ENCODE measurements at regions not wholly inside any gene's neighbourhood (a gene's known extent, or its start where the extent isn't known, plus 50 kb on each side); places are given as distances from the start of the nearest gene placed in this dataset.

DNA sequence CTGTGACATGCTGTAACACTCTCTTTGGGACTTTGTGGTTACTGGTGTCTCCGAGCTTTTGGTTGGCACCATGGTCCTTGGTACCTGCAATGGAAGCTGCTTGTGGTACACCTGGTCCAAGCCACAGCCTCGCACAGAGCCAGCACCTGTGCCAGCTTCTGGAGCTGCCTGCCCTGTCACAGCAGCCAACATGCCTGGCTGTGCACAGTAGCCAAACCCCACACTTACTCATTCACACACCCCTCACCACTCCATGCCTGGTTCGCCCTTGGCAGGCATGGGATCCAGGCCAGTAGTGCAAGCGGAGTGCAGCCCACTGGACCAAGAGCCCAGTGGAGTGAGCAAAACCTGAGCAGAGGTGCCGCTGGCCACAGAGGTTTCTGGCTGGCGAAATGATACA, 459.9 kb downstream of the TBC1D32 start:
- H3K36me3 ChIP-seq (ENCODE audit: control insufficient read depth in 2 of 2, insufficient read depth in 1 of 2, low read length in 2 of 2) = no peaks in the 10 kb centered on the region
- TF ChIP-seq ZNF169 (tag by site-specific recombination; IDR thresholded peaks at IDR 0.05) = no peak
- no peak for TF ChIP-seq ZFP41 (tag by site-specific recombination; IDR thresholded peaks at IDR 0.05; ENCODE audit: borderline replicate concordance)
- no peak for TF ChIP-seq ZNF37A (tag by site-specific recombination; IDR thresholded peaks at IDR 0.05)
- no peak for TF ChIP-seq ZNF530 (tag by site-specific recombination; IDR thresholded peaks at IDR 0.05; ENCODE audit: low read depth)
- TF ChIP-seq ZNF292 (tag by site-specific recombination; IDR thresholded peaks at IDR 0.05; ENCODE audit: borderline replicate concordance, low read depth) = no peak
- TF ChIP-seq, protein P1, sequence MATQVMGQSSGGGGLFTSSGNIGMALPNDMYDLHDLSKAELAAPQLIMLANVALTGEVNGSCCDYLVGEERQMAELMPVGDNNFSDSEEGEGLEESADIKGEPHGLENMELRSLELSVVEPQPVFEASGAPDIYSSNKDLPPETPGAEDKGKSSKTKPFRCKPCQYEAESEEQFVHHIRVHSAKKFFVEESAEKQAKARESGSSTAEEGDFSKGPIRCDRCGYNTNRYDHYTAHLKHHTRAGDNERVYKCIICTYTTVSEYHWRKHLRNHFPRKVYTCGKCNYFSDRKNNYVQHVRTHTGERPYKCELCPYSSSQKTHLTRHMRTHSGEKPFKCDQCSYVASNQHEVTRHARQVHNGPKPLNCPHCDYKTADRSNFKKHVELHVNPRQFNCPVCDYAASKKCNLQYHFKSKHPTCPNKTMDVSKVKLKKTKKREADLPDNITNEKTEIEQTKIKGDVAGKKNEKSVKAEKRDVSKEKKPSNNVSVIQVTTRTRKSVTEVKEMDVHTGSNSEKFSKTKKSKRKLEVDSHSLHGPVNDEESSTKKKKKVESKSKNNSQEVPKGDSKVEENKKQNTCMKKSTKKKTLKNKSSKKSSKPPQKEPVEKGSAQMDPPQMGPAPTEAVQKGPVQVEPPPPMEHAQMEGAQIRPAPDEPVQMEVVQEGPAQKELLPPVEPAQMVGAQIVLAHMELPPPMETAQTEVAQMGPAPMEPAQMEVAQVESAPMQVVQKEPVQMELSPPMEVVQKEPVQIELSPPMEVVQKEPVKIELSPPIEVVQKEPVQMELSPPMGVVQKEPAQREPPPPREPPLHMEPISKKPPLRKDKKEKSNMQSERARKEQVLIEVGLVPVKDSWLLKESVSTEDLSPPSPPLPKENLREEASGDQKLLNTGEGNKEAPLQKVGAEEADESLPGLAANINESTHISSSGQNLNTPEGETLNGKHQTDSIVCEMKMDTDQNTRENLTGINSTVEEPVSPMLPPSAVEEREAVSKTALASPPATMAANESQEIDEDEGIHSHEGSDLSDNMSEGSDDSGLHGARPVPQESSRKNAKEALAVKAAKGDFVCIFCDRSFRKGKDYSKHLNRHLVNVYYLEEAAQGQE (tag by site-specific recombination; IDR thresholded peaks at IDR 0.05) = no peak
- no peak for TF ChIP-seq ZNF335 (tag by site-specific recombination; conservative IDR thresholded peaks at IDR 0.05)
- TF ChIP-seq ZEB2 (tag by site-specific recombination; IDR thresholded peaks at IDR 0.05) = no peak
- TF ChIP-seq, protein P2, sequence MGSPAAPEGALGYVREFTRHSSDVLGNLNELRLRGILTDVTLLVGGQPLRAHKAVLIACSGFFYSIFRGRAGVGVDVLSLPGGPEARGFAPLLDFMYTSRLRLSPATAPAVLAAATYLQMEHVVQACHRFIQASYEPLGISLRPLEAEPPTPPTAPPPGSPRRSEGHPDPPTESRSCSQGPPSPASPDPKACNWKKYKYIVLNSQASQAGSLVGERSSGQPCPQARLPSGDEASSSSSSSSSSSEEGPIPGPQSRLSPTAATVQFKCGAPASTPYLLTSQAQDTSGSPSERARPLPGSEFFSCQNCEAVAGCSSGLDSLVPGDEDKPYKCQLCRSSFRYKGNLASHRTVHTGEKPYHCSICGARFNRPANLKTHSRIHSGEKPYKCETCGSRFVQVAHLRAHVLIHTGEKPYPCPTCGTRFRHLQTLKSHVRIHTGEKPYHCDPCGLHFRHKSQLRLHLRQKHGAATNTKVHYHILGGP (tag by site-specific recombination; IDR thresholded peaks at IDR 0.05) = no peak
- no peak for TF ChIP-seq ZNF670 (tag by site-specific recombination; IDR thresholded peaks at IDR 0.05; ENCODE audit: low read depth)
- TF ChIP-seq ZNF132 (tag by site-specific recombination; IDR thresholded peaks at IDR 0.05; ENCODE audit: borderline replicate concordance) = no peak
- TF ChIP-seq ZNF266 (tag by site-specific recombination; IDR thresholded peaks at IDR 0.05; ENCODE audit: low read depth) = no peak
- TF ChIP-seq, protein P3, sequence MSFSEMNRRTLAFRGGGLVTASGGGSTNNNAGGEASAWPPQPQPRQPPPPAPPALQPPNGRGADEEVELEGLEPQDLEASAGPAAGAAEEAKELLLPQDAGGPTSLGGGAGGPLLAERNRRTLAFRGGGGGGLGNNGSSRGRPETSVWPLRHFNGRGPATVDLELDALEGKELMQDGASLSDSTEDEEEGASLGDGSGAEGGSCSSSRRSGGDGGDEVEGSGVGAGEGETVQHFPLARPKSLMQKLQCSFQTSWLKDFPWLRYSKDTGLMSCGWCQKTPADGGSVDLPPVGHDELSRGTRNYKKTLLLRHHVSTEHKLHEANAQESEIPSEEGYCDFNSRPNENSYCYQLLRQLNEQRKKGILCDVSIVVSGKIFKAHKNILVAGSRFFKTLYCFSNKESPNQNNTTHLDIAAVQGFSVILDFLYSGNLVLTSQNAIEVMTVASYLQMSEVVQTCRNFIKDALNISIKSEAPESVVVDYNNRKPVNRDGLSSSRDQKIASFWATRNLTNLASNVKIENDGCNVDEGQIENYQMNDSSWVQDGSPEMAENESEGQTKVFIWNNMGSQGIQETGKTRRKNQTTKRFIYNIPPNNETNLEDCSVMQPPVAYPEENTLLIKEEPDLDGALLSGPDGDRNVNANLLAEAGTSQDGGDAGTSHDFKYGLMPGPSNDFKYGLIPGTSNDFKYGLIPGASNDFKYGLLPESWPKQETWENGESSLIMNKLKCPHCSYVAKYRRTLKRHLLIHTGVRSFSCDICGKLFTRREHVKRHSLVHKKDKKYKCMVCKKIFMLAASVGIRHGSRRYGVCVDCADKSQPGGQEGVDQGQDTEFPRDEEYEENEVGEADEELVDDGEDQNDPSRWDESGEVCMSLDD (tag by site-specific recombination; IDR thresholded peaks at IDR 0.05) = no peak
- TF ChIP-seq, protein P4, sequence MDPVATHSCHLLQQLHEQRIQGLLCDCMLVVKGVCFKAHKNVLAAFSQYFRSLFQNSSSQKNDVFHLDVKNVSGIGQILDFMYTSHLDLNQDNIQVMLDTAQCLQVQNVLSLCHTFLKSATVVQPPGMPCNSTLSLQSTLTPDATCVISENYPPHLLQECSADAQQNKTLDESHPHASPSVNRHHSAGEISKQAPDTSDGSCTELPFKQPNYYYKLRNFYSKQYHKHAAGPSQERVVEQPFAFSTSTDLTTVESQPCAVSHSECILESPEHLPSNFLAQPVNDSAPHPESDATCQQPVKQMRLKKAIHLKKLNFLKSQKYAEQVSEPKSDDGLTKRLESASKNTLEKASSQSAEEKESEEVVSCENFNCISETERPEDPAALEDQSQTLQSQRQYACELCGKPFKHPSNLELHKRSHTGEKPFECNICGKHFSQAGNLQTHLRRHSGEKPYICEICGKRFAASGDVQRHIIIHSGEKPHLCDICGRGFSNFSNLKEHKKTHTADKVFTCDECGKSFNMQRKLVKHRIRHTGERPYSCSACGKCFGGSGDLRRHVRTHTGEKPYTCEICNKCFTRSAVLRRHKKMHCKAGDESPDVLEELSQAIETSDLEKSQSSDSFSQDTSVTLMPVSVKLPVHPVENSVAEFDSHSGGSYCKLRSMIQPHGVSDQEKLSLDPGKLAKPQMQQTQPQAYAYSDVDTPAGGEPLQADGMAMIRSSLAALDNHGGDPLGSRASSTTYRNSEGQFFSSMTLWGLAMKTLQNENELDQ (tag by site-specific recombination; IDR thresholded peaks at IDR 0.05; ENCODE audit: low read depth) = no peak
- H3K27ac ChIP-seq (ENCODE audit: extremely low read depth, low read depth, low read length) = no peak overlapping the region
- ChIA-PET POLR2A (no interaction called here), CTCF (no interaction called here)
- no peaks in the 10 kb centered on the region for H3K4me1 ChIP-seq (ENCODE audit: control insufficient read depth, insufficient read depth, low read length)
- H3K9me3 ChIP-seq (ENCODE audit: control insufficient read depth, insufficient read depth, low read depth, low read length) = no peaks in the 10 kb centered on the region
- no peak overlapping the region for H3K4me3 ChIP-seq (ENCODE audit: low read depth, low read length)

DNA sequence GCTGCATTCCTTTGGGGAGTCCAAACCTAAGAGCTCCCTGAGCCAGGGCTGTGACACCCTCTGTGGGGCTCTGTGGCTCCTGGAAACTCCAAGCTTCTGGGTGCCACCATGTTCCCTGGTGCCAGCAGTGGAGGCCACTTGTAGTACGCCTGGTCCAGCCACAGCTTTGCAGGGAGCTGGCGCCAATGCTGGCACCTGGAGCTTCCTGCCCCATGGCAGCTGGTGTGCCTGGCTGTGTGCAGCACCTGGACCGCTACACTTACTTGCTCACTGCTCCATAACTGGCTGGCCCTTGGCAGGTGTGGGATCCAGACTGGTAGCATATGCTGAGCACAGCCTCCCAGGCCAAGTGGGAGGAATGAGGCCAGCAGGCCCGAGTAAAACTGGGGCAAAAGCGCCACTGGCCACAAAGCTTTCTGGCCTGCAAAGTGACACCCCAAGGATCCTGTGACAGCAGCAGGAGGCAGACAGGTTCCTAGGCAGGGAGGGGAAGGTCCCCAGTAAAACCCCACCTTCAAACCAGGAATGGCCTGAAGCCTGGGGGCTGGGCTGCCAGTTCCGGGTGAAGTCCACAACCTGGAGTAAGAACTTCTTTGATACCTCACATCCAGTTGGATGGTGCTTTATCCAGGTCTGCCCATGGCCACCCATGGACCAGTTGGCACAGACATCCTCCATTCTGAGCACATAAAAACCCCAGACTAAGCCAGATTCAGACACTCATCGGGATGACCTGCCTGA, 461.0 kb downstream of the TBC1D32 start:
- no peaks in the 10 kb centered on the region for H3K4me1 ChIP-seq (ENCODE audit: control insufficient read depth, insufficient read depth, low read length)
- no peak overlapping the region for H3K4me3 ChIP-seq (ENCODE audit: low read depth, low read length)
- CTCF ChIA-PET = no interaction called here
- TF ChIP-seq, protein P5, sequence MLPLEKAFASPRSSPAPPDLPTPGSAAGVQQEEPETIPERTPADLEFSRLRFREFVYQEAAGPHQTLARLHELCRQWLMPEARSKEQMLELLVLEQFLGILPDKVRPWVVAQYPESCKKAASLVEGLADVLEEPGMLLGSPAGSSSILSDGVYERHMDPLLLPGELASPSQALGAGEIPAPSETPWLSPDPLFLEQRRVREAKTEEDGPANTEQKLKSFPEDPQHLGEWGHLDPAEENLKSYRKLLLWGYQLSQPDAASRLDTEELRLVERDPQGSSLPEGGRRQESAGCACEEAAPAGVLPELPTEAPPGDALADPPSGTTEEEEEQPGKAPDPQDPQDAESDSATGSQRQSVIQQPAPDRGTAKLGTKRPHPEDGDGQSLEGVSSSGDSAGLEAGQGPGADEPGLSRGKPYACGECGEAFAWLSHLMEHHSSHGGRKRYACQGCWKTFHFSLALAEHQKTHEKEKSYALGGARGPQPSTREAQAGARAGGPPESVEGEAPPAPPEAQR (tag by site-specific recombination; IDR thresholded peaks at IDR 0.05) = no peak
- TF ChIP-seq GLIS1 (tag by site-specific recombination; IDR thresholded peaks at IDR 0.05) (no peak), ZNF670 (tag by site-specific recombination; IDR thresholded peaks at IDR 0.05; ENCODE audit: low read depth) (no peak), ZFHX2 (tag by site-specific recombination; conservative IDR thresholded peaks at IDR 0.05) (no peak)
- H3K27ac ChIP-seq (ENCODE audit: extremely low read depth, low read depth, low read length) = no peak overlapping the region
- H3K36me3 ChIP-seq (ENCODE audit: control insufficient read depth in 2 of 2, insufficient read depth in 1 of 2, low read length in 2 of 2) = no peaks in the 10 kb centered on the region
- POLR2A ChIA-PET = no interaction called here
- H3K9me3 ChIP-seq (ENCODE audit: control insufficient read depth, insufficient read depth, low read depth, low read length) = no peaks in the 10 kb centered on the region

Measured in HEK293 (cell line).